Mucosa of descending colon (tissue), 3 donors: ENCODE measurements at regions not wholly inside any gene's neighbourhood (a gene's known extent, or its start where the extent isn't known, plus 50 kb on each side); places are given as distances from the start of the nearest gene placed in this dataset.

Source experiments
- ATAC-seq: fragments of 200-7000 bp; cut with Tn5 transposase; one replicate; pipeline ENCODE4 v1.9.1; 2020; ENCODE audit warnings: mild to moderate bottlenecking, moderate library complexity
- DNase-seq, 3 donors: peaks; one replicate each; pipeline ENCODE4 v3.0.0-alpha.2; 2020
- H3K36me3 ChIP-seq: fragments of 200-600 bp; one replicate; pipeline ENCODE4 v1.8.0; 2021; ENCODE audit warnings: low read depth, mild to moderate bottlenecking
- H3K4me1 ChIP-seq: fragments of 200-600 bp; one replicate; pipeline ENCODE4 v1.8.0; 2021; ENCODE audit warnings: low read depth, mild to moderate bottlenecking
- H3K4me3 ChIP-seq: fragments of 200-600 bp; one replicate; pipeline ENCODE4 v1.8.0; 2021; ENCODE audit warnings: mild to moderate bottlenecking
- H3K9me3 ChIP-seq: fragments of 200-600 bp; one replicate; pipeline ENCODE4 v1.8.0; 2021; ENCODE audit warnings: mild to moderate bottlenecking
- intact Hi-C, 2 donors: fragments of 100-400 bp; cut with DNase I in 1 of 2; cut with micrococcal nuclease in 1 of 2; formaldehyde crosslinking; loops; one replicate each; pipeline versions ENCODE4 v1.11.0 to v1.11.1; 2022; cut with DNase I, micrococcal nuclease
- TF ChIP-seq, protein P1 (sequence below): fragments of 200-600 bp; IDR thresholded peaks from one replicate; pipeline ENCODE4 v1.8.0; 2022; ENCODE audit warnings: antibody characterized with exemption, mild to moderate bottlenecking
- donor health status: DM: no; HTN: no; CAD: no; lungs with moderate emphysema.
- donor health status: DM: no; HTN: no; CAD: no.
- donor health status: DM: no; HTN: yes; CAD: no.

- DNase-seq: no peak
- Histone ChIP-seq H3K4me1 (no peaks in the 10 kb centered on the region), H3K36me3 (no peaks in the 10 kb centered on the region), H3K4me3 (no peak overlapping the region), H3K9me3 (no peaks in the 10 kb centered on the region)
- no peak for ATAC-seq
- intact Hi-C loops: no loop called here
- TF ChIP-seq, protein P1, sequence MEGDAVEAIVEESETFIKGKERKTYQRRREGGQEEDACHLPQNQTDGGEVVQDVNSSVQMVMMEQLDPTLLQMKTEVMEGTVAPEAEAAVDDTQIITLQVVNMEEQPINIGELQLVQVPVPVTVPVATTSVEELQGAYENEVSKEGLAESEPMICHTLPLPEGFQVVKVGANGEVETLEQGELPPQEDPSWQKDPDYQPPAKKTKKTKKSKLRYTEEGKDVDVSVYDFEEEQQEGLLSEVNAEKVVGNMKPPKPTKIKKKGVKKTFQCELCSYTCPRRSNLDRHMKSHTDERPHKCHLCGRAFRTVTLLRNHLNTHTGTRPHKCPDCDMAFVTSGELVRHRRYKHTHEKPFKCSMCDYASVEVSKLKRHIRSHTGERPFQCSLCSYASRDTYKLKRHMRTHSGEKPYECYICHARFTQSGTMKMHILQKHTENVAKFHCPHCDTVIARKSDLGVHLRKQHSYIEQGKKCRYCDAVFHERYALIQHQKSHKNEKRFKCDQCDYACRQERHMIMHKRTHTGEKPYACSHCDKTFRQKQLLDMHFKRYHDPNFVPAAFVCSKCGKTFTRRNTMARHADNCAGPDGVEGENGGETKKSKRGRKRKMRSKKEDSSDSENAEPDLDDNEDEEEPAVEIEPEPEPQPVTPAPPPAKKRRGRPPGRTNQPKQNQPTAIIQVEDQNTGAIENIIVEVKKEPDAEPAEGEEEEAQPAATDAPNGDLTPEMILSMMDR: no peak
Measured at GRCh38 chr17:5913641-5914040, 156.5 kb upstream of the WSCD1 start.

DNA sequence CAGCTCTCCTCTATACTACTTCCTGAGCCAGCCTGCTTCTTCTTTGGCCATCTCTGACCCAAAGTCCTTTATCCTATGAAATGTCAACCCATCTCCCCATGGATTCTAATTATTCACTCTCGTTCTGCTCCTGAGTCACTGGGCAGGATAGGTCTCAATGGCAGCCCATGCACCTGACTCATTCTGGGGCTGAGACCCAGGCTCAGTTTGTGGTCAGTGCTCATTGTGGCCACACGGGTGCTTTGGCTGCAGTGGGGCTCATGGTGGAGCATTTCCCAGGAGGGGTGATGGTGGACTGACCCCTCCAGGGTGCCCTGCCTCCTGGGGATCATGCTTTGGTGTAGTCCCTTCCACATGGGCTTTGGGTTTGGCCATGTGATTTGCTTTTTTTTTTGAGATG, 154.8 kb upstream of the WSCD1 start:
- Histone ChIP-seq H3K36me3 (no peaks in the 10 kb centered on the region), H3K4me1 (no peaks in the 10 kb centered on the region), H3K4me3 (no peak overlapping the region), H3K9me3 (no peaks in the 10 kb centered on the region)
- intact Hi-C loops: no loop called here
- ATAC-seq (no peak), DNase-seq (no peak)
- TF ChIP-seq, protein P1: no peak

GRCh38 chr17:5919089-5919488, 151.1 kb upstream of the WSCD1 start:
- TF ChIP-seq, protein P1: no peak
- intact Hi-C loops: no loop called here
- Histone ChIP-seq H3K9me3 (no peaks in the 10 kb centered on the region), H3K4me3 (no peak overlapping the region), H3K36me3 (no peaks in the 10 kb centered on the region), H3K4me1 (no peaks in the 10 kb centered on the region)
- ATAC-seq (no peak), DNase-seq (no peak)

DNA sequence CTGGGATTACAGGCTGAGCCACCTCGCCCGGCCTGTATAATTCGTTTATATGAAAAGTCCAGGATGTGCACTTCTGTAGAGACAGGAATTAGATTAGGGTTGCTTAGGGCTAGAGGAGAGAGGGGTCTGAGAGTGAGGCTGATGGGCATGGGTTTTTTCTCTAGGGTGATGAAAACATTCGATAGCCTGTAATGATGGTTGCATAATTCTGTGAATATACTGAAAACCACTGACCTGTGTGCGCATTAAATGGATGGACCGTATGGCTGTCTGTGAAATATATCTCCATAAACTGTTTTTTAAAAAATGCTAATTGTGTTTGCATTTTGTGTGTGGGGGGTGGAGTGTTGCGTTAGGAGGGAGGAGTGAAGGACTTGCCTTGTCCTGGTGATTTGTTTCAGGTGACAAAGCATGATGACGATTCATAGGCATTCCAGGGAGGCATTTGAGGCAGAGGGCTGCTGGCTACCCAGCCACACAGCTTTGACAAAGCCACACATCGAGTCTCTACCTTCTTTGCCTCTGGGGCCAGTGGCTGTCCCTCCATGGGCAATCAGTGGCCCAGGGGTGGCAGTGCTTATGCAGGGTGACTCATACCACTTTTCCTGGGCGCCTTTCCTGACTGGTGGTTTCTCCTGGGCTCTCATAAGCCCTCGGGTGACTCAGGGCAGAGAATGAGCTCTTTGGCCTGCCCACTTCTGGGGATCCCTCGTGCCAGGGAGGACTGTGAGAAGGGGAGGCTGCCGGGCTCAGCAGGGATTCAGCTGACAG, 148.5 kb upstream of the WSCD1 start:
- intact Hi-C loops: no loop called here
- no peak for ATAC-seq
- no peak for DNase-seq
- Histone ChIP-seq H3K4me3 (no peak overlapping the region), H3K9me3 (no peaks in the 10 kb centered on the region), H3K36me3 (no peaks in the 10 kb centered on the region), H3K4me1 (no peaks in the 10 kb centered on the region)
- TF ChIP-seq, protein P1: no peak

GRCh38 chr17:5922476-5922875, 147.7 kb upstream of the WSCD1 start:
- TF ChIP-seq, protein P1: no peak
- no peaks in the 10 kb centered on the region for H3K9me3 ChIP-seq
- intact Hi-C loops: no loop called here
- no peaks in the 10 kb centered on the region for H3K4me1 ChIP-seq
- no peaks in the 10 kb centered on the region for H3K36me3 ChIP-seq
- no peak overlapping the region for H3K4me3 ChIP-seq
- DNase-seq (no peak), ATAC-seq (no peak)
